Aorta (tissue), 5 donors: ENCODE measurements at regions not wholly inside any gene's neighbourhood (a gene's known extent, or its start where the extent isn't known, plus 50 kb on each side); places are given as distances from the start of the nearest gene placed in this dataset.
"Not testable (repeated sequence)": the region's sequence is repeated elsewhere in the genome, so short reads cannot be mapped to it uniquely, and the experiment has no call there.

ENCODE experiments used
- ATAC-seq: fragments of 200-7000 bp; cut with Tn5 transposase; one replicate; pipeline ENCODE4 v1.9.1; 2022; ENCODE audit warnings: moderate library complexity; ENCODE audit not compliant: low FRiP score
- DNase-seq, 2 donors: peaks; one replicate each; pipeline ENCODE4 v3.0.0-alpha.2; 2020
- H3K27ac ChIP-seq, 2 donors: one replicate each; pipeline ENCODE4 v1.5.1; 2013; ENCODE audit warnings: low read length in 2 of 2, mild to moderate bottlenecking in 2 of 2, moderate library complexity in 2 of 2, control low read depth in 1 of 2, inconsistent platforms in 1 of 2, low read depth in 1 of 2
- H3K27me3 ChIP-seq, 2 donors: one replicate each; pipeline ENCODE4 v1.6.1; 2013; ENCODE audit warnings: control low read depth in 1 of 2, low read length in 1 of 2, mild to moderate bottlenecking in 1 of 2, moderate library complexity in 1 of 2; ENCODE audit not compliant: insufficient read depth in 2 of 2, control insufficient read depth in 1 of 2
- H3K36me3 ChIP-seq, 2 donors: one replicate each; pipeline ENCODE4 v1.6.1; 2013; ENCODE audit warnings: control low read depth in 1 of 2, low read length in 1 of 2, mild to moderate bottlenecking in 1 of 2; ENCODE audit not compliant: insufficient read depth in 2 of 2, control insufficient read depth in 1 of 2
- H3K4me1 ChIP-seq, 2 donors: one replicate each; pipeline ENCODE4 v1.6.1; 2013; ENCODE audit warnings: low read length in 2 of 2, control low read depth in 1 of 2, mild to moderate bottlenecking in 1 of 2, moderate library complexity in 1 of 2; ENCODE audit not compliant: insufficient read depth in 2 of 2, control insufficient read depth in 1 of 2
- H3K4me3 ChIP-seq, 2 donors: one replicate each; pipeline ENCODE4 v1.5.1; 2013; ENCODE audit warnings: low read length in 2 of 2, control low read depth in 1 of 2, mild to moderate bottlenecking in 1 of 2
- H3K9me3 ChIP-seq: one replicate; pipeline ENCODE4 v1.6.1; 2013; ENCODE audit warnings: mild to moderate bottlenecking, low read length; ENCODE audit not compliant: control insufficient read depth
- WGBS, 2 donors: extraction: QIAGEN DNeasy Blood & Tissue Kit; methylation state at CpG; one replicate each; pipeline ENCODE4 v1.1.7; 2013; 5-methylcytosine and 5-hydroxymethylcytosine counted together
- intact Hi-C, 2 donors: fragments of 100-400 bp; cut with DNase I; formaldehyde crosslinking; loops; one replicate each; pipeline versions ENCODE4 v1.14.2 to v1.15.0; 2022
- donor health status: healthy with polysubstance abuse.
- donor health status: Bipolar disorder and iron deficiency.
- donor health status: DM: no; HTN: no; CAD: no.
- donor health status: DM: no; HTN: no; CAD: no.
- donor health status: DM: yes; HTN: yes; CAD: no.

DNA sequence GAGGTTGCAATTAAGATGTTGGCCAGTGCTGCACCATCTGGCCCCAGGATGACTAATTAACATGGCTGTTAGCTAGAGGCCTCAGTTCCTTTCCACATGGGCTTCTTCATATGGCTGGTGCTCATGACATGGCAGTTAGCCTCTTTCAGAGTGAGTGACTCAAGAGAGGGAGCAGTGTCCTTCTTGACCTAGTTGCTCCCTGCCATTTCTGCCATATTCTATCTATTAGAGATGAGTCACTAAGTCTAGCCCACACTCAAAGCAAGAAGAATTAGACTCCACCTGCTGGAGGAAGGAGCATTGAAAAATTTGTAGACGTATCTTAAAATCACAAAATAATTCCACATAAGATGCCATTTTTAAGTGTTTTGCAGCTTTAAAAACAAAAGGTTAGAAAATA is 651.2 kb upstream of the CCNG1 start:
- 76 to 87% methylated on average over 1 of the region's 1 CpG for WGBS, 2 donors
- no peaks in the 10 kb centered on the region for H3K9me3 ChIP-seq
- no peaks in the 10 kb centered on the region for H3K36me3 ChIP-seq
- intact Hi-C loops = no loop called here
- no peak overlapping the region for H3K27ac ChIP-seq
- no peak for DNase-seq
- H3K27me3 ChIP-seq = no peaks in the 10 kb centered on the region
- H3K4me1 ChIP-seq = no peaks in the 10 kb centered on the region
- H3K4me3 ChIP-seq = no peak overlapping the region
- no peak for ATAC-seq

DNA sequence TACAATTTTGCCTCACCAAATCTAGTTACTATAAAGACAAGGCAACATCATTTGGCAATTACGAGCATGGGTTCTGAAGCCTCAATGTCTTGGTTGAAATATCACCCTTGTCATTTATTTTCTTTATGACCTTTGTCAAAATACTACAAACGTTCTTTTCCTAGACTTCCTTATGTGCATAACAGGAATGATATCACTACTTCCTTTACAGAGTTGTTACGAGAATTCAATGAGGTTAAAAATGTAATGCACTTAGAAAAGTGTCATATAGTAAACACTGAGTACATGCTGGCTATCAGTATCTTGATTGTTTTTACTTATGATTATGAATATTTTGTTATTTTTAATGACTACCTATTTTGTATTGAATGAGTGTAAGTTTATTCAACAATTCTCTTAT is 640.9 kb upstream of the CCNG1 start:
- ATAC-seq = no peak
- intact Hi-C loops = no loop called here
- Histone ChIP-seq H3K27ac (no peak overlapping the region), H3K36me3 (no peaks in the 10 kb centered on the region), H3K27me3 (no peaks in the 10 kb centered on the region), H3K9me3 (peaks cover 1% of the 10 kb centered on the region), H3K4me3 (no peak overlapping the region), H3K4me1 (no peaks in the 10 kb centered on the region)
- no peak for DNase-seq
- 16% methylated on average over 3 of the region's 3 CpGs for WGBS, 2 donors

DNA sequence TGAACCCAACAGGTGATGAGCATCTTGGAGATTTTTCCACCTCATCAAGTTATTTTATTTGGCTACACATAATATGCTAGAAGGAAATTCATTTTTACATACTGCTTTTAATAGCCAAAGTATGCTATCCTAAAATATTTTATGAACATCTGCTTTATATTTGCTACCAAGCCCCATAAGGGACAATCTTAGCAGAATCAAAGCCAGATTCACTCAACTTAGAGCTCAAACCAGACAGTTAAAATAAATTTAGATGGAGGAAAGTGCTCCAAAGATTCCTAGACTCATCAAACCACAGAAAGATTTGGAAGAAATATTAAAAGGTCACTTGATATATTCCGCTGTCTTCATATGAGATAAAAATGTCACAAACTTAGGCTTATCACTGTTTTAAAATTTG is 637.1 kb upstream of the CCNG1 start:
- Histone ChIP-seq H3K4me3 (no peak overlapping the region), H3K4me1 (no peaks in the 10 kb centered on the region), H3K36me3 (no peaks in the 10 kb centered on the region), H3K9me3 (peaks cover 1% of the 10 kb centered on the region), H3K27ac (no peak overlapping the region), H3K27me3 (no peaks in the 10 kb centered on the region)
- intact Hi-C loops = no loop called here
- DNase-seq = no peak
- WGBS, 2 donors = 84 to 93% methylated on average over 1 of the region's 1 CpG
- ATAC-seq = no peak

GRCh38 chr5:162801235-162801634 is 636.2 kb upstream of the CCNG1 start:
- ATAC-seq = no peak
- WGBS, 2 donors = 51 to 67% methylated on average over 1 of the region's 1 CpG
- H3K4me3 ChIP-seq = no peak overlapping the region

DNA sequence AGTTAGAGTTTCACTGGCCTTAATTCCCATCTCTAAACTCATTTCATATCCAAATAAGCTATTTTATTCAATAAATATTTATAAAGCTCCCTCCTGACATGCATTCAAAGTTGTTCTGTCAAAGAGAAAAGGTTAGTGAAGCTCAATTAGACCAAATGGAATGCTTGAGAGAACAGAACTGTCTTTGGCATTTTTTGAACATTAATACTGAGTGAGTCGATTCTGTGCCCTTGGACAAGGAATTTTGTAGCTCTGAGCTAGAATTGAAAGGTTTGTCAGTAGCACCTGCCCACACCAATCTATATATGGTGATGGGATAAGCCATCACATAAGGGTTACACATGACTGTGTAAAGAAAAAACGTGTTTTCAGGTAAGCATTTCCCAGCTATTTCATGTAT is 631.2 kb upstream of the CCNG1 start:
- DNase-seq (no peak), ATAC-seq (no peak)
- Histone ChIP-seq H3K9me3 (no peaks in the 10 kb centered on the region), H3K27ac (no peak overlapping the region), H3K4me3 (no peak overlapping the region), H3K4me1 (no peaks in the 10 kb centered on the region), H3K27me3 (no peaks in the 10 kb centered on the region), H3K36me3 (no peaks in the 10 kb centered on the region)
- intact Hi-C loops = no loop called here
- WGBS, 2 donors = 31 to 42% methylated on average over 2 of the region's 2 CpGs

More at GRCh38 chr5:162801235-162801634, 636.2 kb upstream of the CCNG1 start:
- DNase-seq = no peak
- H3K4me1 ChIP-seq = no peaks in the 10 kb centered on the region
- intact Hi-C loops = no loop called here
- H3K36me3 ChIP-seq = no peaks in the 10 kb centered on the region
- H3K27ac ChIP-seq = no peak overlapping the region
- no peaks in the 10 kb centered on the region for H3K27me3 ChIP-seq
- peaks cover 1% of the 10 kb centered on the region for H3K9me3 ChIP-seq

DNA sequence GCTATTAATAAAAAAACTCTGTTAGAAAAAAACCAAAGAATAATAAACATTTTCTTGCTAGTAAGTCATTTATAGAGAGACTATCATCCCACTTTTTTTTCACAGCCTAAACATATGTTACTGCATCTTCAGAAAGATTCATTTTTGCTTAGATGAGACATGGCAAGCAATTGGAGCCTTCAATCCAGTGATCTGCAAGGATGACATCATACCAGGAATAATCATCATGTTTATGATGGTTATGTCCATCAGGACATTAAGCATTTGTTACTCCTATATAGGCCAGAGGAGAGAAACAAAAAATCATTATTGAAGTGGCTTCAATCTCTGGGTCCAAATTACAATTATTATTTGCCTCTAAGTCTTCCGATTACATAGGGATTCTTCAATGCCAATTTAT is 626.3 kb upstream of the CCNG1 start:
- Histone ChIP-seq H3K4me3 (no peak overlapping the region), H3K36me3 (no peaks in the 10 kb centered on the region), H3K27ac (no peak overlapping the region), H3K9me3 (no peaks in the 10 kb centered on the region), H3K4me1 (no peaks in the 10 kb centered on the region), H3K27me3 (no peaks in the 10 kb centered on the region)
- 86 to 88% methylated on average over 1 of the region's 1 CpG for WGBS, 2 donors
- ATAC-seq = no peak
- intact Hi-C loops = no loop called here
- DNase-seq = no peak

DNA sequence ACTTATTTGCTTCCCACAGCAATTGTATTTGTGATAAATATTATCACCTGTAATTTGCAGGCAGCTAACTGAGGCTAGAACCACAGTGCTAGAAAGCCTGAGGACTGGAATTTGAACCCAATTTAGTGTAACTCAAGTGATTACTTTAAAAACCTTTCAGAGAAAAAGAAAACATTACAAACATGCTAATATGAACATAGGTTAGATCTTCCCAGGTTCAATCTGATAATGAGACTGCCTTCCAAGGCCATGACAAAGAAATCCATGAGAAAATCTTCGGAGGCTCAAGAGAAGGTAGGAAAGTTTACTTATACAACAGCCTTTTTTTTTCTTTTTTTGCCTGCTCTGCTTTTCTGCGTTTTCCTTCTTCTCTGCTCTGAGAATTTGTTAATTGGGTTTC is 620.6 kb upstream of the CCNG1 start:
- intact Hi-C loops = no loop called here
- H3K4me3 ChIP-seq = no peak overlapping the region
- no peak for DNase-seq
- no peaks in the 10 kb centered on the region for H3K4me1 ChIP-seq
- no peak overlapping the region for H3K27ac ChIP-seq
- no peaks in the 10 kb centered on the region for H3K36me3 ChIP-seq
- WGBS, 2 donors = 83% methylated on average over 2 of the region's 2 CpGs
- no peak for ATAC-seq
- no peaks in the 10 kb centered on the region for H3K27me3 ChIP-seq
- H3K9me3 ChIP-seq = no peaks in the 10 kb centered on the region

DNA sequence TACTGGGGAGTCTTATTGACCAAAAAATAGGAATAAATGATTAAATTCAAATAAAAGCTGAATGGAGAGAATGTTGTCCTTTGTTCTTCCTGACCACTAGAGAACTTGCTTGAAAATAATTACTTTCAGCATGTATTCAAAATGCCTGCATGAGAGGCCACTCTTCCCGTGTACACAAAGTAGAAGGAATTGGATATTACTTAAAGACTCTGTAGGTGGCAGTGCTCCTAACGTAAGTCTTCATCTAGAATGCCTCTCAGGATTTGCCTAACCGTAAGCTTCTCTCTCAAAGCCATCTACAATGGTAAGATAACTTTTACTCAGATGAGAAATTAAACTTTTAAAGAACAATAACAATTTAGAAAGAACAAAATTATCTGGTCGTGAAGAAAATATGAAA is 620.0 kb upstream of the CCNG1 start:
- DNase-seq (no peak), ATAC-seq (no peak)
- Histone ChIP-seq H3K4me1 (no peaks in the 10 kb centered on the region), H3K4me3 (no peak overlapping the region), H3K27ac (no peak overlapping the region), H3K9me3 (no peaks in the 10 kb centered on the region), H3K27me3 (no peaks in the 10 kb centered on the region), H3K36me3 (no peaks in the 10 kb centered on the region)
- WGBS, 2 donors = 48 to 60% methylated on average over 4 of the region's 4 CpGs
- intact Hi-C loops = no loop called here

DNA sequence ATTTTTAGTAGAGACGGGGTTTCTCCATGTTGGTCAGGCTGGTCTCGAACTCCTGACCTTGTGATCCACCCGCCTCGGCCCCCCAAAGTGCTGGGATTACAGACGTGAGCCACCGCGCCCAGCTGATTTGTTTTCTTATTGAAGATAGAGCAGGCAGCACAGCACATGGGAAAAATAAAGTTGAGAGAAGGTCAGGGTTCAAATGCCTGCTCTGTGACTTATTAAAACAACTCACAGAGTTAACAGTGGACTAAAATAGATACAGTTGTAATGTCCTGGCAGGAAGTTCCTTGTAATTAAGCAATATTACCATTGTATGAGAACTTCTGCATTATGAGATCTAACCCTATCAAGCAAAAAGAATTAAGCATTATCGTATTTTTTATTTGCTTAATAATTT is 615.7 kb upstream of the CCNG1 start:
- intact Hi-C loops, H3K27ac ChIP-seq, H3K9me3 ChIP-seq, H3K4me3 ChIP-seq, DNase-seq, H3K36me3 ChIP-seq, H3K4me1 ChIP-seq, ATAC-seq, H3K27me3 ChIP-seq: not testable (repeated sequence)
- 16 to 27% methylated on average over 8 of the region's 8 CpGs for WGBS, 2 donors
